Activated CD4-positive, CD25-positive, alpha-beta regulatory T cell (primary cell): ENCODE measurements at regions not wholly inside any gene's neighbourhood (a gene's known extent, or its start where the extent isn't known, plus 50 kb on each side); places are given as distances from the start of the nearest gene placed in this dataset.
"Not testable (repeated sequence)": the region's sequence is repeated elsewhere in the genome, so short reads cannot be mapped to it uniquely, and the experiment has no call there.

Experiments used
- DNase-seq, 4 experiments: peaks; one replicate each; lab custom pipeline; 2025; lab: John Stamatoyannopoulos, UW

GRCh38 chr1:157255891-157256290 lies 117.7 kb upstream of the ETV3 start:
- DNase-seq: not testable (repeated sequence)

GRCh38 chr1:157254183-157254582 lies 116.0 kb upstream of the ETV3 start:
- DNase-seq: not testable (repeated sequence)

GRCh38 chr1:157252473-157252872 lies 114.3 kb upstream of the ETV3 start:
- no peak for DNase-seq

DNA sequence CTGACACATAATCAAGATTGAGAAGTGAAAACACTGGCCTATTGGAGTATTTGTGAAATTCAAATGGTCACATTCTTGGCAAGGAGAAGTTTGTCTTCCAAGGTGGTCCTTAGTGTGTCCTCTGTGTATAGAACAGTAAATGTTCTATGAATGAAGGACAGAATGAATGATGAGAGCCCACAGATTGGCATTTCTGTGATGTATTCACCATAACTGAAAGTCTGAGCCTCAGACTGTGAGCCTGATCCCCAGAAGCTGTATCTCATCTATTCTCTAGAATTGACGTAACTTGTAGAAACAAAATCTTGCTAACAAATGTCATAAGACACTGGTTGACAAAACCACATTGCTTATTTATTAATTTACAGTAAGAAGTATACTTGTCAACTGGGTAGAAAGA lies 111.5 kb upstream of the ETV3 start:
- DNase-seq: no peak

GRCh38 chr1:157249326-157249725 lies 111.1 kb upstream of the ETV3 start:
- DNase-seq: no peak

DNA sequence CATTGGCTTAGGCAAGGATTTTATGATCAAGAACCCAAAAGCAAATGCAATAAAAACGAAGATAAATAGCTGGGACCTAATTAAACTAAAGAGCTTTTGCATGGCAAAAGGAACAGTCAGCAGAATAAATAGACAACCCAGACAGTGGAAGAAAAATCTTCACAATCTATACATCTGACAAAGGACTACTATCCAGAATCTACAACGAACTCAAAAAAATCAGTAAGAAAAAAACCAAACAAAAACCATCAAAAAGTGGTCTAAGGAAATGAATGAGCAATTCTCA lies 109.5 kb upstream of the ETV3 start:
- DNase-seq: not testable (repeated sequence)

GRCh38 chr1:157247005-157247763 lies 109.0 kb upstream of the ETV3 start:
- DNase-seq: no peak

- DNase-seq: no peak
Observed at GRCh38 chr1:157245823-157246222, 107.6 kb upstream of the ETV3 start.

GRCh38 chr1:157241185-157241538 lies 103.0 kb upstream of the ETV3 start:
- DNase-seq: no peak

DNA sequence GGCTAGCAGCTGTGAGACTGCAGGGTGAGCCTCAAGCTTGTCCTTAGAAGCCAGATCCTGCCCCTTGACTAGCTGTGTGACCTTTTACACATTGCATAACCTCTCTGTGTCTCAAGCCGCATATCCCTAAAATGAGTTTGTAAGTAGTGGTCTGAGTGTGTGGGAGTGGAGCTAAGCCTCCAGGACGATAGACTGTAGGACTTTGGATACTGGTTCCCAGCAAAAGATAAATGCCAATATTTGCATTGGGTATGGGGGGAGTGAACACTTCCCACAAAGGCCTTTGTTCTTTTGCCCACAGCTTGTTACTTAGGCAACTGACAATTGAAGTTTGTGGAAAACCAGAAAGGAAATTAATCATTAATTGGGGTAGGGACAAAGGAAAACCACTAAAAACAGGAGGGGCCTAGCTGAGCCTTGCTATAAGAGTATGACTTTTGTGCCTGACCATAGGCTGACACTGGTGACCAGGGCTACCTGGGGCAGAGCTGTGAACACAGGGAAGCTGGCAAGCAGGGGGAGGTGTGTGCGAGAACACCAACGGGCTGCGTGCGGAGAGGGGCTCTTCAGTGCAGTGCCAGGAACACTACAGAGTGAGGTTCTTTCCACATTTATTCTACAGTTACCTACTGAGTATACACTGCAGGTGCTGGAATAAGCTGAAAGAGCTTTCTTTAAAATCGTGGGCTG lies 102.4 kb upstream of the ETV3 start:
- DNase-seq: no peak

- DNase-seq: no peak
Observed at GRCh38 chr1:157239936-157240335, 101.7 kb upstream of the ETV3 start.

GRCh38 chr1:157238585-157238984 lies 100.4 kb upstream of the ETV3 start:
- no peak for DNase-seq

DNA sequence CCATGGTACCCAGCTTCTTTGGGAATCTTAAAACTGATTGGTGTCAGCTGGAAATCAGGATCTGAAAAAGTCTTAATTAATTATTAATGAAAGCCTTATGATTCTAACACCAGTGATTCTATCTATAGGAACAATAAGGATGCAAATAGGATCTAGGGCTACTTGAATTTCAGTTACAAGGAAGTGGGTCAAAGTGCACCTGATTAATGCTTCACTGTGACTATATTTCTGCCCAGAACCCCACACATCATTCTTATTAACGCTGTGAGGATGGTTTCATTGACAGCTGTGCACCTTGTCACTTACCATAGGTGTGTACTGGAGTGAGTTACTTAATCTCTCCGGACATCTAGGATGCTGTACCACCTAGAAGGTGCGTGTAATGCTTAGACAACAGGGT lies 99.8 kb upstream of the ETV3 start:
- DNase-seq: no peak

- no peak for DNase-seq
Observed at GRCh38 chr1:157237522-157237921, 99.3 kb upstream of the ETV3 start.

GRCh38 chr1:157236072-157236471 lies 97.9 kb upstream of the ETV3 start:
- no peak for DNase-seq

DNA sequence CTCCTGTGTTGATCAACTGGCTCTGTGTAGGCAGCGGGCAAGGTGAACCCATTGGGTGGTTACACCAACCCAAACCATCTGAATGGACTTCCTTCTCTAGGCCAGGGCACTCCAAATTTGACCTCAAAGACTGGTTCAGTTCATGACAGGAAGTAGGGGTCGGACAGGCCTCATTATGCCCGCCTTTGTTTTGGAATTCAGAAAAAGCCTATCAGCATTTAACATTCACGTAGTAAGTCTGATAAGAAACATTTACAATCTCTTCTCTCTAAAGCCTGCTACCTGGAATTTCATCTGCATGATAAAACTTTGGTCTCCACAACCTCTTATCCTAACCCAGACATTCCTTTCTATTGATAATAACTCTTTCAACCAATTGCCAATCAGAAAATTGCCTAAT lies 97.1 kb upstream of the ETV3 start:
- DNase-seq: no peak

DNA sequence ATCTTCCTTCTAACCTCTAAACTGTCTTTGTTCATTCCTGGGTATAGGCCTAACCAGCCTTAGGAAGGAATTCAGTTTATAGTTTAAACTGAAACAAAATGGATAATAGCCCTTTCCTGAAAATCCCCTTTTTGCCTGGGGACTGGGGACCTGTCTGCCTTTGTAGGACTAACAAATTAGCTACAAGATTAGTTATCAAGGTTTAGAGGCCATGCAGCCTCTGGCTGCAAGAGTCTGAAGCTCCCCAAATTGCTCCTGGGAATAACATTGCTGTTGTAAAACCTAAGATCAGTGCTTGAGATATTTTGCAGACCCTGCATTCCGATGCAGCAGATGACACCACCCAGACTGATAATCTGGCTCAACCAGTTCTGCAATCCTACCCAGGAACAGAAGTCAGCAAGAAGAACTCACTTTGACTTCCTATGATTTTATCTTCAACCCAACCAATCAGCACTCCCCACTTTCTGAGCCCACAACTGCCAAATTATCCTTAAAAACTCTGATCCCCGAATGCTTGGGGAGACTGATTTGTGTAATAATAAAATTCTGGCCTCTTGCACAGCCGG lies 96.6 kb upstream of the ETV3 start:
- DNase-seq: no peak

GRCh38 chr1:157233131-157233530 lies 94.9 kb upstream of the ETV3 start:
- DNase-seq: no peak

- DNase-seq: no peak
Observed at GRCh38 chr1:157231846-157232525, 93.8 kb upstream of the ETV3 start.

- no peak for DNase-seq
Observed at GRCh38 chr1:157230500-157230899, 92.3 kb upstream of the ETV3 start.

GRCh38 chr1:157227700-157228099 lies 89.5 kb upstream of the ETV3 start:
- DNase-seq: no peak

- DNase-seq: no peak
Observed at GRCh38 chr1:157226739-157227138, 88.5 kb upstream of the ETV3 start.

DNA sequence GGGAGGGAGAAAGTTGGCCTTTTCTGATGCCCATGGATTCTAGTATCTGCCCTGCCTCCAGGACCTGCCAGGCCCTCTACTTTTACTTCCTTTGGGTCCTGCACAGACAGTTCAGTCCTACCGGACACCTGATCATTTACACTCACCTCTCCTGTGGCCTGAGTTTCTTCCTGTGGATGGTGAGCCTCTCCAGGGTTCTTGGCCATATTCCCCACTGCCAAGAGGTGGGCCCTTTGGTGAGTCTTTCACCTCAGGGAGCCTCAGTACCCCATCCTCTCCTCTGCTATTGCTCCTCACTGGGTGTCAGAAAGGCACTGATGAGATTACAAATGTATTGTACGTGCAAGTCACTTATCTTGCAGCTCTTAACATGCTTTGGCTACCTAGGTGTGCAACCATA lies 81.4 kb upstream of the ETV3 start:
- no peak for DNase-seq
